DND-41 (cell line): ENCODE measurements at regions not wholly inside any gene's neighbourhood (a gene's known extent, or its start where the extent isn't known, plus 50 kb on each side); places are given as distances from the start of the nearest gene placed in this dataset.

Source experiments
- ATAC-seq: fragments of 200-7000 bp; cut with Tn5 transposase; 3 replicates; pipeline ENCODE4 v1.9.1; 2021; ENCODE audit warnings: low read depth; ENCODE audit not compliant: insufficient read depth
- DNase-seq: peaks from one replicate; pipeline ENCODE4 v3.0.0-alpha.2; 2020
- H2AFZ ChIP-seq: 2 replicates; pipeline ENCODE4 v1.6.0; 2012; ENCODE audit warnings: low read depth, low read length
- H3K27ac ChIP-seq: 2 replicates; pipeline ENCODE4 v1.5.1; 2012; ENCODE audit warnings: low read length, inconsistent platforms
- H3K27me3 ChIP-seq: fragments of 200-600 bp; sonication (generic); 2 replicates; pipeline ENCODE4 v1.6.0; 2012; ENCODE audit warnings: low read length, mild to moderate bottlenecking, inconsistent platforms; ENCODE audit not compliant: insufficient read depth, poor library complexity
- H3K36me3 ChIP-seq: 2 replicates; pipeline ENCODE4 v1.5.1; 2012; ENCODE audit warnings: low read length, inconsistent platforms; ENCODE audit not compliant: insufficient read depth
- H3K4me1 ChIP-seq: 2 replicates; pipeline ENCODE4 v1.5.1; 2012; ENCODE audit warnings: mild to moderate bottlenecking, low read length; ENCODE audit not compliant: insufficient read depth
- H3K4me2 ChIP-seq: 2 replicates; pipeline ENCODE4 v1.6.0; 2012; ENCODE audit warnings: mild to moderate bottlenecking, moderate library complexity, low read length, inconsistent platforms; ENCODE audit not compliant: insufficient read depth
- H3K4me3 ChIP-seq, 2 experiments: fragments of 200-600 bp in 1 of 2; shearing (Covaris generic) in 1 of 2; 2 replicates each; pipeline ENCODE4 v1.5.1; 2012 to 2016; ENCODE audit warnings: inconsistent platforms in 2 of 2, low read length in 2 of 2, mild to moderate bottlenecking in 2 of 2, low read depth in 1 of 2, moderate library complexity in 1 of 2
- H3K79me2 ChIP-seq: 2 replicates; pipeline ENCODE4 v1.6.0; 2012; ENCODE audit warnings: low read length, inconsistent platforms; ENCODE audit not compliant: insufficient read depth
- H3K9ac ChIP-seq: 2 replicates; pipeline ENCODE4 v1.6.0; 2012; ENCODE audit warnings: low read depth, mild to moderate bottlenecking, inconsistent platforms, low read length, moderate library complexity
- H3K9me3 ChIP-seq: 2 replicates; pipeline ENCODE4 v1.5.1; 2012; ENCODE audit warnings: low read length, moderate library complexity, mild to moderate bottlenecking, inconsistent platforms; ENCODE audit not compliant: insufficient read depth, severe bottlenecking
- H4K20me1 ChIP-seq: 2 replicates; pipeline ENCODE4 v1.6.0; 2012; ENCODE audit warnings: low read length; ENCODE audit not compliant: insufficient read depth
- CTCF ChIP-seq: IDR thresholded peaks from 2 replicates; pipeline ENCODE4 v1.5.1; 2012; ENCODE audit warnings: borderline replicate concordance, low read length, moderate library complexity, mild to moderate bottlenecking; ENCODE audit not compliant: poor library complexity, severe bottlenecking; ENCODE audit errors: extremely low read depth
- EZH2 ChIP-seq: IDR thresholded peaks from 3 replicates; pipeline ENCODE4 v1.6.1; 2012; ENCODE audit warnings: borderline replicate concordance, low read depth, mild to moderate bottlenecking, moderate library complexity, low read length, inconsistent platforms; ENCODE audit not compliant: severe bottlenecking

DNA sequence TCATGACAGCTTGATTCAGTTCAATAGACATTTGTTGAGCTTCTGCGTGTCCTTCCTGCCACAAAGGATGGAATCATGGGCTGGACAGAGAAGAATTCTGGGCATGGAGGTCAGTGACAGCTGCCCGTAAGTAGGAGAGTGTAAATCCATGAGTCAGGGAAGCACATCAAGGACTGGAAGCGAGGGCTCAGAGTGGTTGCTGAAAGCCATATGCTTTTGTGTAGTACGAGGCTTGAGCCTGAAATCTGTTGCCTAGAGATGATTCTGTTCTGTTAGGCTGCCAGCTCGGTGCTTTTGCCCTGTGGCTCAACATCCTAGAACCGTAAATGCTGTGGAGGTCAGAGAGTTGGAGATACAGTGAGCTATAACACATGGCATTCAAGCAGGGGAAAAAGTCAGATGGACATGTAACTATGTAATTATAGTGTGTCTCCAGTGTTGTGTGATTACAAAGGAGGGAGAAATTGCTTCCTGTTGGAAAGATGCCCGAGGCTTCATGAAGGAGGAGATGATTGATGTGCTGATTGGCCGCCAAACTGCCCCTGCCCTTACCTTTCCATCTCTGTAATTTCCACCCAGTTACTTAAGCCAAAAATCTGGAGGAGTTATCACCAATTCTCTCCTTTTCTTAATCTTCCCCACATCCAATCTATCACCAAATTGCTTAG, 92.8 kb upstream of the CACNA1E start:
- no peak for DNase-seq
- no peak for ATAC-seq
- H3K27ac ChIP-seq, result no peak overlapping the region

GRCh38 chr1:181391301-181391900, 91.9 kb upstream of the CACNA1E start:
- Histone ChIP-seq H3K9ac (no peak overlapping the region), H3K4me3 (no peak overlapping the region), H3K27ac (no peak overlapping the region), H2AFZ (no peak overlapping the region), H3K36me3 (no peaks in the 10 kb centered on the region), H3K79me2 (no peaks in the 10 kb centered on the region), H3K4me1 (peaks cover 5% of the 10 kb centered on the region; the same call in 1 of the 2 replicates), H3K27me3 (peaks cover 6% of the 10 kb centered on the region), H4K20me1 (no peaks in the 10 kb centered on the region), H3K4me2 (no peak overlapping the region), H3K9me3 (no peaks in the 10 kb centered on the region)
- ATAC-seq (no peak), DNase-seq (no peak)
- TF ChIP-seq EZH2 (no peak), CTCF (peak; percentile 4)

More for the DNA sequence above, 92.8 kb upstream of the CACNA1E start:
- Histone ChIP-seq H3K4me3 (no peak overlapping the region), H4K20me1 (no peaks in the 10 kb centered on the region), H2AFZ (no peak overlapping the region), H3K79me2 (no peaks in the 10 kb centered on the region), H3K9ac (no peak overlapping the region), H3K4me1 (no peaks in the 10 kb centered on the region), H3K27me3 (peaks cover 6% of the 10 kb centered on the region), H3K4me2 (no peak overlapping the region), H3K36me3 (no peaks in the 10 kb centered on the region), H3K9me3 (no peaks in the 10 kb centered on the region)
- TF ChIP-seq CTCF (no peak), EZH2 (no peak)

DNA sequence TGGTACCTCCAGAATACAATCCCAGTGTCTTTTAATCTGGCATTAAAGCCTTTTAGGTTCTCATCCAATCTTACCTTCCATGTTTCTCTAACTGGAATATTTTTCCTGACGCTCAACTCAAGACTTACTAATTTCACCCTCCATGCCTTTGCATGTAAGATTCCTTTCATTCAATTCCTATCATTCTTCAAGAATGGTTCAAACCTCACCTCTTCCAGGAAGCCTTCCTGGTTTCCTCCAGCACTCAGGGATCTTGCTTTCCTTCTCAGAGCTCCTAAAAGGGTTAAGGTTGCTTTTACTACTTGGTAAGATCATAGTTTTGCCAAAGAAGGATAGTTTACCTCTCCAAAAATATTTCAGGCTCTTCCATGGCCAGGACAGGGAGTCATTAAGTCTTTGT, 91.2 kb upstream of the CACNA1E start:
- no peak overlapping the region for H3K4me3 ChIP-seq
- DNase-seq (no peak), ATAC-seq (no peak)
- no peak overlapping the region for H3K9ac ChIP-seq
- TF ChIP-seq EZH2, result no peak
- no peak for TF ChIP-seq CTCF
- no peak overlapping the region for H3K27ac ChIP-seq
- no peak overlapping the region for H2AFZ ChIP-seq
- H3K9me3 ChIP-seq, result no peaks in the 10 kb centered on the region
- peaks cover 5% of the 10 kb centered on the region; the same call in 1 of the 2 replicates for H3K4me1 ChIP-seq
- H3K27me3 ChIP-seq, result peaks cover 6% of the 10 kb centered on the region
- no peaks in the 10 kb centered on the region for H3K36me3 ChIP-seq
- H3K79me2 ChIP-seq, result no peaks in the 10 kb centered on the region
- H4K20me1 ChIP-seq, result no peaks in the 10 kb centered on the region
- H3K4me2 ChIP-seq, result no peak overlapping the region
